ENCODE measurements at regions not wholly inside any gene's neighbourhood (a gene's known extent, or its start where the extent isn't known, plus 50 kb on each side); places are given as distances from the start of the nearest gene placed in this dataset.

DNA sequence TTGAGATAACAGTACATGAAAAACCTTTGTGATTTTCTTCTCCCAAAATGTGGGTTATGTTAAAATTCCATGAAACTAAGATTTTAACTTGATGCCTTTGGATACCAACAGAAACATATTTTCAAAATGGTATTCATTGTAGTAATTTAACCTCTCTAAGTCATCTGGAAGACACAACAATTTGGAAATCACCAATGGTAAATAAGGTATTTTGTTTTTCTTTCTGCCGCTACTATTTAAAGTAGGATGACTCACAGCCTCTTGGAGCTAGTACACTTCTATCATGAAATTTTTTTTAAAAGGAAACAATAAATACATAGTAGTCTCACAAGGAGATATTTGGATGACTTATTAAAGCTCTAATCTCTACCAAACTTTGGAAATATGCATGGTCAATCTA lies 291.6 kb upstream of the VEPH1 start:
- no peak for DNase-seq

DNA sequence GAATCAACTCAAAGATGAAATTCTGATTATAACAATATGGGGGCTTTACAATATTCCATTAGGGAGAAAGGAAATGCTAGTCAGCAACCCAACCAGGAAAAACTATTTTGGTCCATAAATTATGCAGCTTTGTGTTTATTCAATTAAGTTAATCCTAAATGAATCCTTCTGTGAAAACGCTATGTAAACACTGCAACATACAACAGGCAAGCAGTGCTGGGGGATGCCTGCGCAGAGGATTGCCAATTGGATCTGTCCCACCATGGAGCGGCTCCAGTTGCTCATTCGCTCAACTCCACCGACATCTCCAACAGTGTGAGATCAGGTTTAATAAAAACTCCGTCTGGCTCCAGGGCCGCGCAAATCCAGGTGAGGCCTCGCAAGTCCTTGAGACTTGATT lies 290.5 kb upstream of the VEPH1 start:
- DNase-seq, result no peak

- DNase-seq, result no peak
These were observed 285.9 kb upstream of the VEPH1 start for GRCh38 chr3:157789162-157789561.

GRCh38 chr3:157786618-157787017 lies 283.4 kb upstream of the VEPH1 start:
- DNase-seq, result no peak

DNA sequence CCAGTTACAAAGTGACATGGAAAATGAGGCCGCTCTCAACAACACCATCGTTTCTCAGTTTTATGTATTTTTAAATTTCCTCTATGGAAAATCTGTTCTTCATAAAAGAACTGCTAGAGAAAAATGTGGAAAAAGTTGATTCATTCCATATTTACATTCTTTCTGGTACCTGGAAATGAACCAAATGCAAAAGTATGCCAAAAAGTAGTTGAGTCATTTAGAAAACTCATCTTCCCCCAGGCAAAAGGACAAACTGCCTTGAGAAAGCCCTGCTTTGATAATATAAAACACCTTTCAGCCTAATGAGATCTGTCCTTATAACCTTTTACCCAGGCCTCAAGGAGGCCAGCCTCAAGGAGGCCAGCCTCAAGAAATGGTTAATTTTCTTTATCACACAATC lies 283.0 kb upstream of the VEPH1 start:
- no peak for DNase-seq

- DNase-seq, result no peak
These were observed 282.0 kb upstream of the VEPH1 start for GRCh38 chr3:157785102-157785826.

GRCh38 chr3:157782236-157782635 lies 279.0 kb upstream of the VEPH1 start:
- no peak for DNase-seq

GRCh38 chr3:157776861-157777260 lies 273.6 kb upstream of the VEPH1 start:
- DNase-seq, result no peak

DNA sequence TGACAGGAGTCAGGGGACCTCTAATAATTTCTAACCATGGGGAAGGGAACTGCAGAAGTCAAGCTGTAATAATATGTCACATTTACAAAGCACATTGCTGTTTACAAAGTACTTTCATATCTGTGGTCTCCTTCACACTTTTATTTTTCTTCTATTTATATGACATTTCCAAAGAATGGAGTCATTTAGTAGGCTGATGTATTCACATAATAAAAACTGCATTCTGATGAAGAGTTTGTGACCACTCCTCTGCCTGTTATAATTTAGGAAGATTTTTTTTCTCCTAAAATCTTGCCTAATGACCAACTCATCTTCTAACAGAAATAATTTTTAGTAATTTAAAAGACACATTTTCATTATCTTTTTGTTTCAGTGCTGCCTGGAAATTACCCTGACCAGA lies 272.2 kb upstream of the VEPH1 start:
- no peak for DNase-seq

DNA sequence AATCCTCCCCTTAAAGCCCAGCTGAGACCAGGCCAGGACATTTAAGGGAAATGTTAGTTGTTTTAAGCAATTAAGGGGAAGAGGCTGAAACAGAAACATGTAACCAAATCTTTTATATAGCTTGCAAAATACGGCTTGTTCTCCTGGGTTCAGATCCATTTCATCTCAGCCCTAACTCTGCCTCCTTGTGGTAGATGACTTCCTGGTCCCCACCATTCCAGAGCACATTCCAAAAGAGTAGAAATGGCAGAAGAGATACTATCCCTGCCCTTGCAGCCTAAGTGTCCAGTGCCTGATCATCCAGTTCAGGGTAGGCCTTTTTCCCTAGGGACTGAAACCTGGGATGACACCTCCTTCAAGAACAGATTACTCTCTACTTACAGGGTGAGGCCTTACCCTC lies 266.2 kb upstream of the VEPH1 start:
- DNase-seq, result no peak

- no peak for DNase-seq
These were observed 264.4 kb upstream of the VEPH1 start for GRCh38 chr3:157767607-157768006.

DNA sequence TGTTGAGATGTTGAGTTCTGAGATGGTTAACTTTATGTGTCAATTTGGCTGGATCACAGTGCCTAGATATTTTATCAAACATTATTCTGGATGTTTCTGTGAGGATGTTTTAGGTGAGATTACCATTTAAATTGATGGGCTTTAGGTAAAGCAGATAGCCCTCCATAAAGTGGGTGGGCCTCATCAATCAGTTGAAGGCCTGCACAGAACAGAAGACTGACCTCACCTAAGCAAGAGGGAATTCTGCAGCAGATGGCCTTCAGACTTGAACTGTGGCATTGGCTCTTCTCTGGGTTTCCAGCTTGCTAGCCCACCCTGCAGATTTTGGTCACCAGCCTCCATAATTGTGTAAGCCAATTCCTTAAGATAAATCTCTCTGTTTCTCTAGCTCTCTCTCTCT lies 260.4 kb upstream of the VEPH1 start:
- no peak for DNase-seq

DNA sequence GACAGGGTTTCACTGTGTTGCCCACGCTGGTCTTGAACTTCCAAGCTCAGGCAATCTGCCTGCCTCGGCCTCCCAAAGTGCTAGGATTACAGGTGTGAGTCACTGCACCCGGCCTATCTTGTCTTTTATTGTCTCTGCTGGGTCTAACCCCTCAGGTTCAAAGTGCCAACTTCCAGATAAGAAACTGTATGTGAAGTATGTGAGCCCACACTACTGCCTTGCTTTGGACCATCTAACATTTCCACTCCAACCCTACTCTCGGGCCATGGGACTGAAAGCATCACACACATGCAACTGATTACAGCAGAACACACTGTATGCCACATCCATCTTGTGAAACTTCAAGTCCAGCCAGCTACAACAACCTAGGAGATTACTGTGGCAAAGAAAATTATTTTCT lies 256.1 kb upstream of the VEPH1 start:
- DNase-seq, result no peak

DNA sequence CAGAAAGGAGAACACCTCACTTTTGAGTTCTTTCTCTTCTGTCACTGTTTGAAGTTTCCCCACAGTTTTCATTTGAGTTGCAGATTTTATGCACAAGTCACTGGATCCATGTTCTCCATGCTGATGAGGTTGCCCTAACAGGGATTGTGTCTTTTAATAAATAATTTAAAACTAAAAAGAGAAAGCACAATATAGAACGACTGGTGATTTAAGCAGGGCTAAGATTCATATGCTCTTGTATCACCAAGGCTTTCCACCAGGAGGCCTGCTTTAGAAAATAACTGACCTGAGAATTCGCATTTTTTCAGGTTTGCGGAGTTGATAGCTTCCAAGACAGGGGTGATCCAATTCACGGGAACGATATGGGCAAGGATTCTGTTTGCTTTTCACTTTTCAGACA lies 252.0 kb upstream of the VEPH1 start:
- no peak for DNase-seq

DNA sequence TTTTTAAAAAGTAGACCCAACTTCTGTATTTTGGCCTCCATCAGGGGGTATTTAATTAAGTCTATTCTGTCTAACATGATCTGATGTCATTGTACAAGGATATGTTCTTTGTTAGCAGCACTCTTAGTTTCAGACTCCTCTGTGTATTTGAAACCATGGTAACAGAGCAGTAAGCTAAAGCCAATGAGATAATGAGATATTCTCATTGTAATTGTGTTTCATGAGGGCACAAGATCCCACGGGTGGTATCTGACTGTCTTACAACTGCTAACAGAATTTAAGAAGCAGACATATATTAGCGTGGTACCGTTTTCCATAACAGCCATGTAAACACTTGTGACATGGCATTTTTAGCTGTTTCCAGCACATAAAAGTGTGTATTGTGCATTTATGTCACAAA lies 251.2 kb upstream of the VEPH1 start:
- no peak for DNase-seq

GRCh38 chr3:157753787-157754136 lies 250.5 kb upstream of the VEPH1 start:
- no peak for DNase-seq

GRCh38 chr3:157752956-157753786 lies 250.0 kb upstream of the VEPH1 start:
- DNase-seq, result no peak

DNA sequence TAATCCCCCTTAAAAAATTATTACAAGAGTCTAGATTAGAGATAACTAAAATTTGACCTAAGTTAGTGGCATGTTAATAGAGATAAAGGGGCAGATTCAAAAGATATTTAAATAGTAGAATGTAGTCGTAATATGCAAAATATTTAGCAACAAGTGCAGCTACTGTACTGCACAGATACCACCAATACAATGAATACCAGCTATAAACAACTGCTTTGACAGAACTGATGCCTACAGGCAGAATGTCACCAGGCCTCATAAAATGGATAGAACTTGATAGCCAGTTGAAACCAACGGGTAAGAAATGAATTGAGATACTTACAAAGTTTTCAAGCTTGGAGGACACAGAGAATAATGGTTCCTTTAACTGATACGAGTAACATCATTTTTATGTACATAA lies 249.3 kb upstream of the VEPH1 start:
- no peak for DNase-seq

- no peak for DNase-seq
These were observed 248.2 kb upstream of the VEPH1 start for GRCh38 chr3:157751386-157751785.

DNA sequence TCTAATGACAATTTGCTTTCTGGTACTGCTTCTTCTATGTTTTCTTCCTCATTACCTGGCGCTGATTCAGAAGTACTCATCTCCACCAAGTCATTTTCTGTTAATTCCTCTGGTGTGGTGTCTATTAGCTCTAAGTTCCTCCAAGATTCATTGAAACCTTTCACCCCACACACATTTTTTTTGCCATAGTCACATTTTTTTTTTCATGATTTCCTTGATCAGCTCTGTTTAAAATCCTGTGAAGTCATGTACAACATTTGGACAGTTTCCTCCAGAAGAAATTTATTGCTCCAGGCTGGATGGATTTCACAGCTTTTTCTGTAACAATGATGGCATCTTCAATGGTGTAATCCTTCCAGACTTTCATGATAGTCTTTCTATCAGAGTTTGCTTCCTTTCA lies 243.2 kb upstream of the VEPH1 start:
- DNase-seq, result no peak

DNA sequence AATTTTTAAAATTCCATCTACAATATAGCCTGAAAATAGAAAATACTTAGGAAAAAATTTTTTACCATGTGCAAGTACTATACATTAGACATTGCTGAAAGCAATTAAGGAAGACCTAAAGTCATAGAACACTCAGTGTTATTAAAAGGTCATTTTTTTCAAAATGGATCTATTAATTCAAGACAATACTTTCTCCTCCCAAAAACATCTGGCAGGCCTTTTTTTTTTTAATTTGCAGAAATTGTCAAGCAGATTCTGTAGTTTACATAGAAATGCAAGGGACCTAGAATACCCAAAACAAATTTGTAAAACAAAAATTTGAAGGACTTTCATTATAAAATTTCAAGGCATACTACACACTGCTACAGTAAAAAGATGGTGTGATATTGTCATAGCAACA lies 238.4 kb upstream of the VEPH1 start:
- no peak for DNase-seq

- no peak for DNase-seq
These were observed 235.2 kb upstream of the VEPH1 start for GRCh38 chr3:157738441-157738840.

DNA sequence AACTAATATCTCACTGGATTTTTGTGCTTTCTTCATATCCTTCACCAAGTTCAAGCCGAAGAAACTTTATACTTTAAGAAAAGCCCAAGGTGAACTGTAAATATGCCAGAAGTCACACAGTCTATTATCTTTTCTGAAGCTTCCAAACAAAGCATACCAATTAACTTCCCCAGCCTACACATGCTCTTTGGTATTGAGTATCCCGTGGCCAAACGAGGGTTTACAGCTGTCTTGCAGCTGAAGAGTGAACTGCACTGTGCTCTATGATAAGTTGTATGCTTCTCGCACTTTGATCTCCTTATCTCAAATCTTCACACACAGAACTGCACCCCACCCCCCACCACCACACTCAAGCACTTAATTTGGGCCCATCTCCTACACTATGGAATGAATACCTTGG lies 215.6 kb upstream of the VEPH1 start:
- DNase-seq, result no peak

DNA sequence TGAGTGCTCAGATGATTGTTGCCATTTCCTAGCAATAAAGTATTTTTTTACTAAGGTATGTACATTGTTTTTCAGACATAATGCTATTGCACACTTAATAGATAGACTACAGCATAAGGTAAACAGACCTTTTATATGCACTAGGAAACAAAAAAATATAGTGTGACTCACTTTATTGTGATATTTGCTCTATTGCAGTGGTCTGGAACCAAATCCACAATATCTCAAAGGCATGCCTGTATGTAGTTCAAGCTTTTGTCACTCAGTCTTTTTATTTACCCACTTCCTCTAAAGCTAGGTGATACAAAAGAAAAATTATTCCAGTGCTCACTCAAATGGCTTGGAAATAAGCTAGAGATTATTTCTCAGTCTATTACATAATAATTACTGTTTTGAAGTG lies 209.9 kb upstream of the VEPH1 start:
- DNase-seq, result no peak

- DNase-seq, result no peak
These were observed 202.0 kb upstream of the VEPH1 start for GRCh38 chr3:157705258-157705657.
